GM23248 (cell line): ENCODE measurements at regions not wholly inside any gene's neighbourhood (a gene's known extent, or its start where the extent isn't known, plus 50 kb on each side); places are given as distances from the start of the nearest gene placed in this dataset.

ENCODE experiments used
- EZH2 ChIP-seq: fragments of 200-600 bp; sonication (generic); IDR thresholded peaks from 2 replicates; pipeline ENCODE4 v1.6.1; 2018; ENCODE audit warnings: antibody characterized with exemption, mild to moderate bottlenecking; ENCODE audit not compliant: insufficient read depth, poor library complexity, severe bottlenecking
- EZH2phosphoT487 ChIP-seq: fragments of 200-600 bp; sonication (generic); IDR thresholded peaks from 2 replicates; pipeline ENCODE4 v1.6.1; 2018; ENCODE audit warnings: antibody characterized with exemption, moderate library complexity, mild to moderate bottlenecking, low read depth; ENCODE audit not compliant: insufficient read depth

DNA sequence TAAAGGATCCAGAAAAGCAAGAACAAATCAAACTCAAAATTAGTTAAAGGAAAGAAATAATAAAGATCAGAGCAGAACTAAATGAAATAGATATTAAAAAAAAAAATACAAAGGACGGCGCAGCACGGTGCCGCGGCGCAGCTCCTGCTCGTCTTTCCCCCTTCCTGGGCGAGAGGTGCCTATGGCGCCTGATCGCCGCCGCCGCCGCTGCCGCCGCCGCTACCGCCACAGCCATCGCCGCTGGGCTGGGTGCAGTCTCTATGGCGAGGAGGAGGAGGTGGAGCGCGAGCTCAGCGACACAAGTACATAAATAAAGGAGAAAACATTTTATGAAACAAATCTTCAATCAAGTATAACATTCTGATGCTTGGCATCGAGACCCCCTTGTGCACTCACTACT, 77.6 kb upstream of the VANGL1 start:
- TF ChIP-seq EZH2 (no peak), EZH2phosphoT487 (no peak)
